GM12875 (cell line): ENCODE measurements at regions not wholly inside any gene's neighbourhood (a gene's known extent, or its start where the extent isn't known, plus 50 kb on each side); places are given as distances from the start of the nearest gene placed in this dataset.

ENCODE experiments used
- H3K4me3 ChIP-seq: one replicate; pipeline ENCODE4 v1.5.1; 2011; ENCODE audit warnings: low read depth, low read length, control low read depth
- TF ChIP-seq, protein P1 (sequence below): IDR thresholded peaks from 2 replicates; pipeline ENCODE4 v1.5.1; 2011; ENCODE audit warnings: low read depth, mild to moderate bottlenecking, control low read depth, inconsistent platforms, low read length, moderate library complexity, borderline replicate concordance; ENCODE audit not compliant: insufficient read depth

DNA sequence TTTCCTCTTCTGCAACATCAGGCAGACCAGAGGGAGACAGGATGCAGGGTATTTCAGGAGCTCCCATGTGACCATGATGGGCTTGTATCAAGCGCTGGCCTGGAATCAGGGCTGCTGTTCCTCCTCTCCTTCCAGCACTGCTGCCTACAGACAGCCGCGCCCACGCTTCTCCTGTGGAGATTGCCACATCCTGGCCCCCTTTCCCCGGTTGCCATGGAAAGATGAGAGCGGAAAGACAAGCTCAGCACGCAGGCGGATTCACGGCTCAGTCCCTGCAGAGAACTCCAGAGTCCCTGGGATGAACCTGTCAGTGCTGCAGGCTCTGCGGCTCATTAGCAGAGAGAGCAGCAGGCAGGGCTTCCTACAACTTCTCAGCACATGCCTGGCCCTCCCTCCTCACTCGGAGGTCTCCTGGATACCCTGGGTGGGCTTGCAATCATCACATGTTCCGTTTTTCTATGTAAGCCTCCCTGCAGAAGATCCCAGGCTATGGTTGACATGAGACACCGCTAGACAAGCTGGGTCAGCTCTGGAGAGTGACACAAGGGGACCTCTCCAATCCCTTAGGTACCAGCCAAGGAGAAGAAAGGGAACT is 497.8 kb upstream of the MYT1L start:
- TF ChIP-seq, protein P1, sequence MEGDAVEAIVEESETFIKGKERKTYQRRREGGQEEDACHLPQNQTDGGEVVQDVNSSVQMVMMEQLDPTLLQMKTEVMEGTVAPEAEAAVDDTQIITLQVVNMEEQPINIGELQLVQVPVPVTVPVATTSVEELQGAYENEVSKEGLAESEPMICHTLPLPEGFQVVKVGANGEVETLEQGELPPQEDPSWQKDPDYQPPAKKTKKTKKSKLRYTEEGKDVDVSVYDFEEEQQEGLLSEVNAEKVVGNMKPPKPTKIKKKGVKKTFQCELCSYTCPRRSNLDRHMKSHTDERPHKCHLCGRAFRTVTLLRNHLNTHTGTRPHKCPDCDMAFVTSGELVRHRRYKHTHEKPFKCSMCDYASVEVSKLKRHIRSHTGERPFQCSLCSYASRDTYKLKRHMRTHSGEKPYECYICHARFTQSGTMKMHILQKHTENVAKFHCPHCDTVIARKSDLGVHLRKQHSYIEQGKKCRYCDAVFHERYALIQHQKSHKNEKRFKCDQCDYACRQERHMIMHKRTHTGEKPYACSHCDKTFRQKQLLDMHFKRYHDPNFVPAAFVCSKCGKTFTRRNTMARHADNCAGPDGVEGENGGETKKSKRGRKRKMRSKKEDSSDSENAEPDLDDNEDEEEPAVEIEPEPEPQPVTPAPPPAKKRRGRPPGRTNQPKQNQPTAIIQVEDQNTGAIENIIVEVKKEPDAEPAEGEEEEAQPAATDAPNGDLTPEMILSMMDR: no peak
- no peak overlapping the region for H3K4me3 ChIP-seq

DNA sequence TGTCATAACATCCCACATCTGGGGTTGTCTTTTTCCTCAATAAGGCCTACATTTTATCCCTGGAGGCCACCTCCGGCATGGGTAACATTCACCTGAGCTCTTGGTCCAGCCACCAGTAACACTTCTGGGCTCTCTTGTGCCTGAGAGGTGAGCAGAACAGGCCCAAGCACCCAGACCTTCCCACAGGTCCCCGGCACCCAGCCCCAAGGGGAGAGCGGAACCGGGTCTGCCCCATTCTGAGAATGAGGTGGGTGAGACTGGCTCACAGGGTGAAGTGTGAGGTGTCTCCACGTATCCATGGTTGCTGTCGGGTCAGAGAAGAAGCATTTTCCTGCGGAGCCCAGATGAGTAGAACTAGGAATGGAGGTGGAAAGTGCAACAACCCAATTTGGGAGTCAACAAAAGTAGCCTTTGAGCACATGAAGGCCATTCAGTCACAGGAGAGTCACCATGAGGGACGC is 496.7 kb upstream of the MYT1L start:
- TF ChIP-seq, protein P1: no peak
- no peak overlapping the region for H3K4me3 ChIP-seq

DNA sequence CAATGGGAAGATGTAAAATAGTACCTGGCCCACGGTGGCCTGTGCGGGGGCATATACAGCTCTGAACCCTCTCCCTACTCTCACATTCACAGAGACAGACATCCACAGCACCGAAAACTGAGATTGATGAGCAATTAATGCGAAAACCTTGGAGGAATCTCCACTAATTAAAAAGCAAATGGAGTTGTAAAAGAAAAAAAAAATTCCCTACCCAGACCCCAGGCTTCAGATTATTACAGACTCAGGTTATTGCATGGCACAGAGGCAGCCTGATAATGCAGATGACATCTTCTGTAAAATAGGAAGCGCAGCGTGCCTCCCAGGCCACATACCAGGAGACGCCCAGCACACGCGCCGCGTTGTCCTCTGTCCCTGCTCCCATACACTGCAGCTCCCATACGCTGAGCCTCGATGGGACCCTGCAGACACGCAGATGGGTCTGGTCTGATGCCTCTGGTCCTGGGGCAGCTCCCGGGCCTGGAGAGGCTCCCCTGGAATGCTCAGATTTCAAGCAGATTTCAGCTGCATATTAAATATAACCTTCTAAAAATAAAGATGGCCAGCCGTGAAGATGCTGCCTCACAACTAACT is 496.1 kb upstream of the MYT1L start:
- TF ChIP-seq, protein P1: no peak
- H3K4me3 ChIP-seq: no peak overlapping the region

DNA sequence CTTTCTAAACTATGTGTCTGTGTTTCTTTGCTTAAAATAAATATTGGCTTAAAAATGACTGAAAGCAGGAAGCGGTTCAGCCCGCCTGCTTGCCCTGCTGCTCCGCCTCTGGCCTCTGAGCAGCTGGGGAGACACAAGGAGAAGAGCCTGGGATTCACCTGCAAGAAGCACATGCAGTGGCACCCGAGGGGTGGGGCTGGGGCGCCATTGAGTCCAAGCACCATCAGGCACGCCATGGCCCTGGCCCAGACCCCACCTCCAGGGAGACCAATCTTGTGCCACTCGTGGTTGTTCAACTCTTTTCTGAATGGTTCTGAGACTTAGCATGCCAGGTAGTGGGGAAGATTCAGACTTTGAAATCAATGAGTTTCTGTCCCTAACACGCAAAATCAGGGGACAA is 495.5 kb upstream of the MYT1L start:
- no peak overlapping the region for H3K4me3 ChIP-seq
- TF ChIP-seq, protein P1: no peak

DNA sequence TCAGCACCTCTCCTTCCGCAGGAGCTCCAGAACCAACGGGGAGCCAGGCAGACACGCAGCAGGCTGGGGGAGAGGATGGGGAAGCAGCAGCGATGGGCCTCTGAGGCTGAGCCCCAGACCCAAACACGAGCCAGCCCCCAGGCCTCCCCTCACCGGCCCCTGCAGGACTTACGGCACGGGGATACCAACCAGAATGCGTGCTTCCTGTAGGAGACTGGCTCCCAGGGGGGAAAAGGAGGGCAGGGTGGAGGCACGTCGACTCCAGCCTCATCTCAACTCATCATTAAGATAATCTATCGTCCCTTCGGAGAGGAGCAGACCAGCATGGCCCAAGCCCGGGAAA is 495.1 kb upstream of the MYT1L start:
- no peak overlapping the region for H3K4me3 ChIP-seq
- TF ChIP-seq, protein P1: no peak

DNA sequence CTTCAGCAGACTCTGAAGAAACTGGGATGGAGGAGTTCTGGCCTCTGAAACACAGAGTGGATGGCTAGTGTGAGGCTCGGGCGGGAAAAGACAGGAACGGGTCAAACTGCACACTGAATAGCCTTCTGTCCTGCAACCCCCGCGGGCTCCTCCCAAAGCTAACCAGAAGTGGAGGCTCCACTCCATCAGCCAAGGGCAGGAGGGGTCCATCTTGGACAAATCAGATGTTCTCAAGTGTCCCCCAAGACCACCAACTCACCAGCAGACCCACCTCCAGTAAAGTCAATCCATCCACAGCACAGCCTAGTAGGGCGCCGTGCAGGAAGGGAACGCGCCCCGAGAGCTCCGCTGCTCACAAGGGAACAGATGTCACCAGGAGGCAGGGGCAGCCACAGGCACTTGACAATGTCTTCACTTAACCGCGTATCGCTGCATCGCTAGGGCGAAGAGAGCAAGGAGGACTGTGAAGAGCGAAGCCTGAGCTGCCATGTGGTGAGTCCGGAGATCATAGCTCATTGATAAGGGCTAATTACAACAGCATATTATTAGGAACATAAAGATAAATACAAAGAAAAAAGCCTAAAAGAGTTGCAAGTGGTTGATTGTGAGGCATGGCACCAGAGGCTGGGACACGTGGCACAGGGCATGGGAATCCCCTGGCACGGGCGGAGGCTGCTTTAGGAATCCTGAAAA is 494.6 kb upstream of the MYT1L start:
- no peak overlapping the region for H3K4me3 ChIP-seq
- TF ChIP-seq, protein P1: no peak

DNA sequence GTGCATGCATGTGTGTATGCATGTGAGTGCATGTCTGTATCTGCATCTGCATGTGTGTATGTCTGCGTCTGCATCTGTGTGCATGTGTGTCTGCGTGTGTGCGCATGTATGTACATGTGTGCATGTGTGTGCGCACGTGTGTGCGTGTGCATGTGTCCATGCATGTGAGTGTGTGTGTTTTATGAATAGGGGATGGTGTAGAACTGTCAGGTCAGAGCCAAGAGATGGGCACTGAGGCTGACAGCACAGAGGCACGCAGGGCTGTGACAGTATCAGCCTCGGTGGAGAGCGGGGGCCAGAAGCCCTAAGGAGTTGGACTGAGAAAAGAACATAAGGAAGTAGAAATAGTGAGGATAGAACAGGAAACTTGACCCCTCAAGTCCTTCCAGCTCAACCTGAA is 494.0 kb upstream of the MYT1L start:
- TF ChIP-seq, protein P1: no peak
- H3K4me3 ChIP-seq: no peak overlapping the region
